ENCODE measurements at regions not wholly inside any gene's neighbourhood (a gene's known extent, or its start where the extent isn't known, plus 50 kb on each side); places are given as distances from the start of the nearest gene placed in this dataset.

GRCh38 chr2:139378373-139378772 lies 598.2 kb upstream of the NXPH2 start:
- no peak for TF ChIP-seq POLR2A (IDR thresholded peaks at IDR 0.05)
- no peak for TF ChIP-seq CTCF (IDR thresholded peaks at IDR 0.05)
